ENCODE measurements at regions not wholly inside any gene's neighbourhood (a gene's known extent, or its start where the extent isn't known, plus 50 kb on each side); places are given as distances from the start of the nearest gene placed in this dataset.

DNA sequence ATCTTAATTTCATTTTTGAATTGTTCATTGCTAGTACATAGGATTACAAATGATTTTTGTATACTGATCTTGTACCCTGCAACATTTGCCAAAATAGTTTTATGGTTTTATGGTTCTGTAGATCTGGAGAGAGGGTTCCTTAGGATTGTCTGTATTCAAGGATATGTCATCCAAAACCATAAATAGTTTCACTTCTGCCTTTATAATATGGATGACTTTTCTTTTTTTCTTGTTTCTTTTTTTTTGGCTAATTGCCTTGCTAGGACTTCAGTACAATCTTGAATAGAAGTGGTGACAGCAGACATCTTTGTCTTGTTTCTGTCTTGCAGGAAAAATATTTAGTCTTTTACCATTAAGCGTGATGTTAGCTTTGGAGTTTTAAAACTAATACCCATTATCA, 383.9 kb upstream of the HS6ST1 start:
- H3K4me2 ChIP-seq (ENCODE audit: low read depth, low read length): no peak overlapping the region
- H2AFZ ChIP-seq (ENCODE audit: low read length): no peak overlapping the region
- no peaks in the 10 kb centered on the region for H3K4me1 ChIP-seq (ENCODE audit: low read length)
- no peak overlapping the region for H3K9ac ChIP-seq (ENCODE audit: low read length)
- no peak overlapping the region for H3K27ac ChIP-seq (ENCODE audit: low read length)
- TF ChIP-seq EZH2 (optimal IDR thresholded peaks at IDR 0.05; ENCODE audit: low read depth, low read length): no peak
- TF ChIP-seq CTCF (IDR thresholded peaks at IDR 0.05; ENCODE audit: low read length): no peak
- TF ChIP-seq EZH2phosphoT487 (IDR thresholded peaks at IDR 0.05; ENCODE audit: low read length): no peak
- H3K9me3 ChIP-seq (replicated peaks; ENCODE audit: insufficient read depth, low read length): no peaks in the 10 kb centered on the region
- H3K9me2 ChIP-seq (replicated peaks; ENCODE audit: insufficient read depth, low read length): no peaks in the 10 kb centered on the region
- no peak overlapping the region for H3K4me3 ChIP-seq (ENCODE audit: low read length)
- no peaks in the 10 kb centered on the region for H3K36me3 ChIP-seq (replicated peaks; ENCODE audit: insufficient read depth, low read length)
- H3K79me2 ChIP-seq (ENCODE audit: low read length): no peaks in the 10 kb centered on the region
- no peaks in the 10 kb centered on the region for H3K27me3 ChIP-seq (replicated peaks; ENCODE audit: insufficient read depth, low read length)
- no peaks in the 10 kb centered on the region for H3F3A ChIP-seq (ENCODE audit: insufficient read depth, low read length)
- no peak for DNase-seq
- no peaks in the 10 kb centered on the region for H4K20me1 ChIP-seq (ENCODE audit: insufficient read depth, low read length)

DNA sequence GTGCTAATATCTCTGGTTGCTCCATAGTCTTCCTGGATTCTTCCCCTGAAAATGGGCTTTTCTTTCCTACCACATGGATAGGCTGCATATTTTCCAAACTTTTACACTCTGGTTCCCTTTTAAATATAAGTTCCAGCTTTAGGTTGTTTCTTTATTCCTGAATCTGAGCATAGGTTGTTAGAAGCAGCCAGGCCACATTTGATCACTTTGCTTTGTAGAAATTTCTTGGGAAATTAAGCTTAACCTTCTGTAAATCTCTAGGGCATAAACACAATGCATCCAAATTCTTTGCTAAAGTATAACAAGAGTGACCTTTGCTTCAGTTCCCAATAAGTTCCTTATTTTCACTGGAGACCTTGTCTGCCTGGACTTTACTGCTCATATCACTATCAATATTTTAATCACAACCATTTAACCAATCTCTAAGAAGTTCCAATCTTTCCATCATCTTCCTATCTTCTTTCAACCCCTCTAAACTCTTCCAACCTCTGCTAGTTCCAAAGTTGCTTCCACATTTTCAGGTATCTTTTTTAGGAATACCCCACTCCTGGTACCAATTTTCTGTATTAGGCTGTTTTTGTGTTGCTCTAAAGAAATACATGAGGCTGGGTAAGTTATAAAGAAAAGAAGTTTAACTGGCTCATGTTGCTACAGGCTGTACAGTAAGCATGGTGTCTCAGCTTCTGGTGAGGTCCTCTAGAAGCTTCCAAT, 389.6 kb upstream of the HS6ST1 start:
- no peaks in the 10 kb centered on the region for H3K9me3 ChIP-seq (replicated peaks; ENCODE audit: insufficient read depth, low read length)
- no peaks in the 10 kb centered on the region for H3K27me3 ChIP-seq (replicated peaks; ENCODE audit: insufficient read depth, low read length)
- TF ChIP-seq EZH2phosphoT487 (IDR thresholded peaks at IDR 0.05; ENCODE audit: low read length) (no peak), EZH2 (optimal IDR thresholded peaks at IDR 0.05; ENCODE audit: low read depth, low read length) (no peak), CTCF (IDR thresholded peaks at IDR 0.05; ENCODE audit: low read length) (no peak)
- no peaks in the 10 kb centered on the region for H3F3A ChIP-seq (ENCODE audit: insufficient read depth, low read length)
- no peak for DNase-seq
- H3K4me1 ChIP-seq (ENCODE audit: low read length): no peaks in the 10 kb centered on the region
- H3K4me2 ChIP-seq (ENCODE audit: low read depth, low read length): no peak overlapping the region
- H3K27ac ChIP-seq (ENCODE audit: low read length): no peak overlapping the region
- no peaks in the 10 kb centered on the region for H4K20me1 ChIP-seq (ENCODE audit: insufficient read depth, low read length)
- no peaks in the 10 kb centered on the region for H3K36me3 ChIP-seq (replicated peaks; ENCODE audit: insufficient read depth, low read length)
- H3K79me2 ChIP-seq (ENCODE audit: low read length): no peaks in the 10 kb centered on the region
- no peak overlapping the region for H3K9ac ChIP-seq (ENCODE audit: low read length)
- H2AFZ ChIP-seq (ENCODE audit: low read length): no peak overlapping the region
- H3K9me2 ChIP-seq (replicated peaks; ENCODE audit: insufficient read depth, low read length): no peaks in the 10 kb centered on the region
- H3K4me3 ChIP-seq (ENCODE audit: low read length): no peak overlapping the region

DNA sequence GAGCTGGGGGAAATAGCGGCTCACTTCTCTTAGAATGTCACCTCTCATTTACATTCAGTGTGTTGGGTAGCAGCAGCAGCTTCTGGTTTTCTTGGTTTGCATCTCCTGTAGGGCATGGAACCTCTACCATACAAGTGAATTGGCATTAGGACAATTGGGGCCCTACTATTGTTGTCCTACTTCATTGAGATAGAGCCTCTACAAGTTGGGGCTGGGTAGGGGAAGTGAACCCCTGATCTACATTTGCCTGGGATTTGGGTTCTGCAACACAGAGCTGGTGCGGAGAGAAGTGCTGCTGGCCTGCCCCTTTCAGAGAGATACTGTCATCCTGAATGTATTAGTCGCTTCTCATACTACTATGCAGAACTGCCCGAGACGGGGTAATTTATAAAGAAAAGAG, 391.6 kb upstream of the HS6ST1 start:
- Histone ChIP-seq H3K27me3 (replicated peaks; ENCODE audit: insufficient read depth, low read length) (no peaks in the 10 kb centered on the region), H3K4me1 (ENCODE audit: low read length) (no peaks in the 10 kb centered on the region), H3K9me2 (replicated peaks; ENCODE audit: insufficient read depth, low read length) (no peaks in the 10 kb centered on the region), H3K27ac (ENCODE audit: low read length) (no peak overlapping the region), H3K4me2 (ENCODE audit: low read depth, low read length) (no peak overlapping the region), H3K4me3 (ENCODE audit: low read length) (no peak overlapping the region), H3K9ac (ENCODE audit: low read length) (no peak overlapping the region), H2AFZ (ENCODE audit: low read length) (no peak overlapping the region), H3K9me3 (replicated peaks; ENCODE audit: insufficient read depth, low read length) (no peaks in the 10 kb centered on the region), H3F3A (ENCODE audit: insufficient read depth, low read length) (no peaks in the 10 kb centered on the region), H4K20me1 (ENCODE audit: insufficient read depth, low read length) (no peaks in the 10 kb centered on the region), H3K36me3 (replicated peaks; ENCODE audit: insufficient read depth, low read length) (no peaks in the 10 kb centered on the region), H3K79me2 (ENCODE audit: low read length) (no peaks in the 10 kb centered on the region)
- TF ChIP-seq EZH2phosphoT487 (IDR thresholded peaks at IDR 0.05; ENCODE audit: low read length): no peak
- no peak for TF ChIP-seq CTCF (IDR thresholded peaks at IDR 0.05; ENCODE audit: low read length)
- TF ChIP-seq EZH2 (optimal IDR thresholded peaks at IDR 0.05; ENCODE audit: low read depth, low read length): no peak
- DNase-seq: no peak
